GM23338 (cell line): ENCODE measurements at regions not wholly inside any gene's neighbourhood (a gene's known extent, or its start where the extent isn't known, plus 50 kb on each side); places are given as distances from the start of the nearest gene placed in this dataset.

ENCODE experiments used
- ATAC-seq: fragments of 200-7000 bp; cut with Tn5 transposase; 3 replicates; pipeline ENCODE4 v1.9.1; 2020
- DNase-seq: peaks from one replicate; pipeline ENCODE4 v3.0.0-alpha.2; 2015; ENCODE audit warnings: low spot score
- H2AFZ ChIP-seq: fragments of 200-600 bp; sonication (generic); 2 replicates; pipeline ENCODE4 v1.8.0; 2016; ENCODE audit warnings: antibody characterized with exemption, mild to moderate bottlenecking, moderate library complexity
- H3F3A ChIP-seq: fragments of 200-600 bp; sonication (generic); replicated peaks from 2 replicates; pipeline ENCODE4 v1.8.0; 2017; ENCODE audit warnings: antibody characterized with exemption, mixed run types, low read depth
- H3K27ac ChIP-seq: fragments of 200-600 bp; sonication (generic); 2 replicates; pipeline ENCODE4 v1.6.1; 2016; ENCODE audit warnings: low read depth
- H3K27me3 ChIP-seq: fragments of 200-600 bp; sonication (generic); 2 replicates; pipeline ENCODE4 v1.8.0; 2016; ENCODE audit warnings: mild to moderate bottlenecking, mixed run types, moderate library complexity; ENCODE audit not compliant: insufficient read depth
- H3K36me3 ChIP-seq: fragments of 200-600 bp; sonication (generic); 2 replicates; pipeline ENCODE4 v1.8.0; 2016; ENCODE audit warnings: mild to moderate bottlenecking; ENCODE audit not compliant: insufficient read depth
- H3K4me1 ChIP-seq: fragments of 200-600 bp; sonication (generic); 2 replicates; pipeline ENCODE4 v1.8.0; 2016; ENCODE audit warnings: mild to moderate bottlenecking, moderate library complexity; ENCODE audit not compliant: insufficient read depth
- H3K4me2 ChIP-seq: fragments of 200-600 bp; sonication (generic); 2 replicates; pipeline ENCODE4 v1.7.1; 2017; ENCODE audit warnings: mixed run types
- H3K4me3 ChIP-seq: fragments of 200-600 bp; sonication (generic); 2 replicates; pipeline ENCODE4 v1.6.1; 2016; ENCODE audit warnings: mixed run types
- H3K79me2 ChIP-seq: fragments of 200-600 bp; sonication (generic); replicated peaks from 2 replicates; pipeline ENCODE4 v1.8.0; 2017; ENCODE audit warnings: mild to moderate bottlenecking; ENCODE audit not compliant: insufficient read depth
- H3K9me2 ChIP-seq: fragments of 200-600 bp; sonication (generic); 2 replicates; pipeline ENCODE4 v1.8.0; 2017; ENCODE audit not compliant: insufficient read depth
- H4K20me1 ChIP-seq: fragments of 200-600 bp; sonication (generic); replicated peaks from 2 replicates; pipeline ENCODE4 v1.8.0; 2017; ENCODE audit warnings: mild to moderate bottlenecking; ENCODE audit not compliant: insufficient read depth
- H3K27ac Mint-ChIP-seq: 2 replicates; pipeline ENCODE4 v1.8.0; 2020; ENCODE audit warnings: inconsistent platforms, mild to moderate bottlenecking, moderate library complexity, mixed read lengths
- H3K27me3 Mint-ChIP-seq: 3 replicates; pipeline ENCODE4 v1.8.0; 2022; ENCODE audit warnings: low read depth, mild to moderate bottlenecking, moderate library complexity, mixed read lengths, inconsistent platforms; ENCODE audit not compliant: insufficient read depth, poor library complexity
- H3K36me3 Mint-ChIP-seq: 3 replicates; pipeline ENCODE4 v1.8.0; 2021; ENCODE audit warnings: low read depth, mild to moderate bottlenecking, inconsistent platforms, moderate library complexity, mixed read lengths
- H3K4me1 Mint-ChIP-seq: 3 replicates; pipeline ENCODE4 v1.8.0; 2020; ENCODE audit warnings: mild to moderate bottlenecking, inconsistent platforms, mixed read lengths
- H3K4me3 Mint-ChIP-seq: 3 replicates; pipeline ENCODE4 v1.8.0; 2021; ENCODE audit warnings: moderate library complexity, mild to moderate bottlenecking, inconsistent platforms, mixed read lengths
- H3K9me3 Mint-ChIP-seq: 3 replicates; pipeline ENCODE4 v1.8.0; 2020; ENCODE audit warnings: moderate library complexity, mild to moderate bottlenecking, inconsistent platforms, mixed read lengths
- CREB1 ChIP-seq: fragments of 250-450 bp; sonication (Bioruptor Pico); IDR thresholded peaks from 2 replicates; pipeline ENCODE4 v1.5.0; 2020; ENCODE audit warnings: low read depth, mild to moderate bottlenecking, moderate library complexity
- EZH2phosphoT487 ChIP-seq: fragments of 200-600 bp; sonication (generic); IDR thresholded peaks from one replicate; pipeline ENCODE4 v1.8.1; 2018; ENCODE audit warnings: antibody characterized with exemption; ENCODE audit not compliant: unreplicated experiment
- JUNB ChIP-seq: IDR thresholded peaks from one replicate; pipeline ENCODE4 v1.6.1; 2016; ENCODE audit warnings: antibody characterized with exemption; ENCODE audit not compliant: unreplicated experiment
- NANOG ChIP-seq: IDR thresholded peaks from 2 replicates; pipeline ENCODE4 v1.6.1; 2016; ENCODE audit warnings: antibody characterized with exemption, borderline replicate concordance
- POLR2AphosphoS5 ChIP-seq: IDR thresholded peaks from 2 replicates; pipeline ENCODE4 v1.6.1; 2016; ENCODE audit warnings: antibody characterized with exemption, low read depth
- ZNF114 ChIP-seq: fragments of 250-450 bp; sonication (Bioruptor Pico); IDR thresholded peaks from 2 replicates; pipeline ENCODE4 v1.5.0; 2020; ENCODE audit warnings: mild to moderate bottlenecking, moderate library complexity
- TF ChIP-seq, protein P1 (sequence below): fragments of 250-450 bp; sonication (Bioruptor Pico); IDR thresholded peaks from 2 replicates; pipeline ENCODE4 v1.5.0; 2020; ENCODE audit warnings: mild to moderate bottlenecking, moderate library complexity
- TF ChIP-seq, protein P2 (sequence below): IDR thresholded peaks from 2 replicates; pipeline ENCODE4 v1.6.1; 2016; ENCODE audit warnings: antibody characterized with exemption

DNA sequence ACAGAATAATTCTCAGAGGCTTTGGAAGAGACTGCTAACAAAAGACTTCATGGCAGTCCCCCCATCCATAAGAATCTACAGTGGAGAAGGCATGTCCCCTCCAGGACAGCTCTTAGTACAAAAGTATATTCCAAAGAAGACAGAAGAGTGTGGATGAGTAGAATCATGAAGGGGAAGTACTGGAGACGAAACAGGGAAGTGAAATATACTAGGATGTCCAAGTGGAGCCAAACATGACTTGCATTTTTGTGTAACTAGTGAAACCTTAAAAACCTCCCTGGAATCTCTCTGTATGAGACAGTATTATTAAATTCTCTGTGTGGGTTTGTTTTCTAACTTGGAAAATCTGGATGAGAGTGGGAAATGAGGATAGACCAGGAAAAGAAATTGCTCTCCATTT lies 312.4 kb downstream of the RSL24D1 start (continued):
- TF ChIP-seq, protein P1, sequence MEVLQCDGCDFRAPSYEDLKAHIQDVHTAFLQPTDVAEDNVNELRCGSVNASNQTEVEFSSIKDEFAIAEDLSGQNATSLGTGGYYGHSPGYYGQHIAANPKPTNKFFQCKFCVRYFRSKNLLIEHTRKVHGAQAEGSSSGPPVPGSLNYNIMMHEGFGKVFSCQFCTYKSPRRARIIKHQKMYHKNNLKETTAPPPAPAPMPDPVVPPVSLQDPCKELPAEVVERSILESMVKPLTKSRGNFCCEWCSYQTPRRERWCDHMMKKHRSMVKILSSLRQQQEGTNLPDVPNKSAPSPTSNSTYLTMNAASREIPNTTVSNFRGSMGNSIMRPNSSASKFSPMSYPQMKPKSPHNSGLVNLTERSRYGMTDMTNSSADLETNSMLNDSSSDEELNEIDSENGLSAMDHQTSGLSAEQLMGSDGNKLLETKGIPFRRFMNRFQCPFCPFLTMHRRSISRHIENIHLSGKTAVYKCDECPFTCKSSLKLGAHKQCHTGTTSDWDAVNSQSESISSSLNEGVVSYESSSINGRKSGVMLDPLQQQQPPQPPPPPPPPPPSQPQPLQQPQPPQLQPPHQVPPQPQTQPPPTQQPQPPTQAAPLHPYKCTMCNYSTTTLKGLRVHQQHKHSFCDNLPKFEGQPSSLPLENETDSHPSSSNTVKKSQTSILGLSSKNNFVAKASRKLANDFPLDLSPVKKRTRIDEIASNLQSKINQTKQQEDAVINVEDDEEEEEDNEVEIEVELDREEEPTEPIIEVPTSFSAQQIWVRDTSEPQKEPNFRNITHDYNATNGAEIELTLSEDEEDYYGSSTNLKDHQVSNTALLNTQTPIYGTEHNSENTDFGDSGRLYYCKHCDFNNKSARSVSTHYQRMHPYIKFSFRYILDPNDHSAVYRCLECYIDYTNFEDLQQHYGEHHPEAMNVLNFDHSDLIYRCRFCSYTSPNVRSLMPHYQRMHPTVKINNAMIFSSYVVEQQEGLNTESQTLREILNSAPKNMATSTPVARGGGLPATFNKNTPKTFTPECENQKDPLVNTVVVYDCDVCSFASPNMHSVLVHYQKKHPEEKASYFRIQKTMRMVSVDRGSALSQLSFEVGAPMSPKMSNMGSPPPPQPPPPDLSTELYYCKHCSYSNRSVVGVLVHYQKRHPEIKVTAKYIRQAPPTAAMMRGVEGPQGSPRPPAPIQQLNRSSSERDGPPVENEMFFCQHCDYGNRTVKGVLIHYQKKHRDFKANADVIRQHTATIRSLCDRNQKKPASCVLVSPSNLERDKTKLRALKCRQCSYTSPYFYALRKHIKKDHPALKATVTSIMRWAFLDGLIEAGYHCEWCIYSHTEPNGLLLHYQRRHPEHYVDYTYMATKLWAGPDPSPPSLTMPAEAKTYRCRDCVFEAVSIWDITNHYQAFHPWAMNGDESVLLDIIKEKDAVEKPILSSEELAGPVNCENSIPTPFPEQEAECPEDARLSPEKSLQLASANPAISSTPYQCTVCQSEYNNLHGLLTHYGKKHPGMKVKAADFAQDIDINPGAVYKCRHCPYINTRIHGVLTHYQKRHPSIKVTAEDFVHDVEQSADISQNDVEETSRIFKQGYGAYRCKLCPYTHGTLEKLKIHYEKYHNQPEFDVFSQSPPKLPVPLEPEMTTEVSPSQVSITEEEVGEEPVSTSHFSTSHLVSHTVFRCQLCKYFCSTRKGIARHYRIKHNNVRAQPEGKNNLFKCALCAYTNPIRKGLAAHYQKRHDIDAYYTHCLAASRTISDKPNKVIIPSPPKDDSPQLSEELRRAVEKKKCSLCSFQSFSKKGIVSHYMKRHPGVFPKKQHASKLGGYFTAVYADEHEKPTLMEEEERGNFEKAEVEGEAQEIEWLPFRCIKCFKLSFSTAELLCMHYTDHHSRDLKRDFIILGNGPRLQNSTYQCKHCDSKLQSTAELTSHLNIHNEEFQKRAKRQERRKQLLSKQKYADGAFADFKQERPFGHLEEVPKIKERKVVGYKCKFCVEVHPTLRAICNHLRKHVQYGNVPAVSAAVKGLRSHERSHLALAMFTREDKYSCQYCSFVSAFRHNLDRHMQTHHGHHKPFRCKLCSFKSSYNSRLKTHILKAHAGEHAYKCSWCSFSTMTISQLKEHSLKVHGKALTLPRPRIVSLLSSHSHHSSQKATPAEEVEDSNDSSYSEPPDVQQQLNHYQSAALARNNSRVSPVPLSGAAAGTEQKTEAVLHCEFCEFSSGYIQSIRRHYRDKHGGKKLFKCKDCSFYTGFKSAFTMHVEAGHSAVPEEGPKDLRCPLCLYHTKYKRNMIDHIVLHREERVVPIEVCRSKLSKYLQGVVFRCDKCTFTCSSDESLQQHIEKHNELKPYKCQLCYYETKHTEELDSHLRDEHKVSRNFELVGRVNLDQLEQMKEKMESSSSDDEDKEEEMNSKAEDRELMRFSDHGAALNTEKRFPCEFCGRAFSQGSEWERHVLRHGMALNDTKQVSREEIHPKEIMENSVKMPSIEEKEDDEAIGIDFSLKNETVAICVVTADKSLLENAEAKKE (CRISPR knock-in tag), result no peak
- no peak for TF ChIP-seq POLR2AphosphoS5
- TF ChIP-seq, protein P2, sequence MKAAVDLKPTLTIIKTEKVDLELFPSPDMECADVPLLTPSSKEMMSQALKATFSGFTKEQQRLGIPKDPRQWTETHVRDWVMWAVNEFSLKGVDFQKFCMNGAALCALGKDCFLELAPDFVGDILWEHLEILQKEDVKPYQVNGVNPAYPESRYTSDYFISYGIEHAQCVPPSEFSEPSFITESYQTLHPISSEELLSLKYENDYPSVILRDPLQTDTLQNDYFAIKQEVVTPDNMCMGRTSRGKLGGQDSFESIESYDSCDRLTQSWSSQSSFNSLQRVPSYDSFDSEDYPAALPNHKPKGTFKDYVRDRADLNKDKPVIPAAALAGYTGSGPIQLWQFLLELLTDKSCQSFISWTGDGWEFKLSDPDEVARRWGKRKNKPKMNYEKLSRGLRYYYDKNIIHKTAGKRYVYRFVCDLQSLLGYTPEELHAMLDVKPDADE, result no peak

DNA sequence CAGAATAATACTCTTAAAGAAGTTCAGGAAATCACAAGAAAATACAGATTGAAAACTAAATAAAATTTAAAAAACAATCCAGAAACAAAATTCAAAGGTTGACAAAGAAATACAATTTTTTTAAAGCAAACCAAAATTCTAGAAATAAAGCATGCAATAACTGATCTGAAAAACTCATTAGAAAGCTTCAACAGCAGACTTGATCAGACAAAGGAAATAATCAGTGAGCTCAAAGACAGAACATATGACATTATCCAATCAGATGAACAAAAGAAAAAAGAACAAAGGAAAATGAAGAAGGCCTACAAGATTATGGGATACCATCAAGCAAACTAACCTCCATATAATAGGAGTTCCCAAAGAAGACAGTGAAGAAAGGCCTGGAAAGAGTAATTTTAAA lies 336.8 kb downstream of the RSL24D1 start:
- Mint-ChIP-seq H3K27me3 (no peaks in the 10 kb centered on the region), H3K9me3 (peaks cover 54% of the 10 kb centered on the region), H3K27ac (no peak overlapping the region), H3K4me3 (no peak overlapping the region), H3K36me3 (peaks cover 5% of the 10 kb centered on the region; the same call in 1 of the 3 replicates), H3K4me1 (no peaks in the 10 kb centered on the region)
- Histone ChIP-seq H3K4me2 (no peak overlapping the region), H3K36me3 (peaks cover 18% of the 10 kb centered on the region), H3K4me3 (no peak overlapping the region), H3F3A (no peaks in the 10 kb centered on the region), H2AFZ (no peak overlapping the region), H3K27ac (no peak overlapping the region), H3K4me1 (no peaks in the 10 kb centered on the region), H3K9me2 (no peaks in the 10 kb centered on the region), H3K79me2 (no peaks in the 10 kb centered on the region), H4K20me1 (no peaks in the 10 kb centered on the region), H3K27me3 (no peaks in the 10 kb centered on the region)
- no peak for ATAC-seq
- DNase-seq, result no peak
- no peak for TF ChIP-seq NANOG
- TF ChIP-seq, protein P2, result no peak
- no peak for TF ChIP-seq JUNB
- no peak for TF ChIP-seq ZNF114 (CRISPR knock-in tag)
- TF ChIP-seq, protein P1 (CRISPR knock-in tag), result no peak
- no peak for TF ChIP-seq EZH2phosphoT487
- TF ChIP-seq CREB1 (CRISPR knock-in tag), result no peak
